ENCODE measurements at regions not wholly inside any gene's neighbourhood (a gene's known extent, or its start where the extent isn't known, plus 50 kb on each side); places are given as distances from the start of the nearest gene placed in this dataset.

- no peak for DNase-seq (ENCODE audit: low spot score)
Measured at GRCh38 chr17:71919896-71920295, 200.9 kb upstream of the SOX9 start.

- DNase-seq (ENCODE audit: low spot score), result no peak
Measured at GRCh38 chr17:71921796-71922195, 199.0 kb upstream of the SOX9 start.

GRCh38 chr17:71922439-71922838 is 198.4 kb upstream of the SOX9 start:
- no peak for DNase-seq (ENCODE audit: low spot score)

- DNase-seq (ENCODE audit: low spot score), result no peak
Measured at GRCh38 chr17:71926746-71927398, 193.9 kb upstream of the SOX9 start.

- DNase-seq (ENCODE audit: low spot score), result no peak
Measured at GRCh38 chr17:71933306-71933705, 187.5 kb upstream of the SOX9 start.

- no peak for DNase-seq (ENCODE audit: low spot score)
Measured at GRCh38 chr17:71934520-71934919, 186.3 kb upstream of the SOX9 start.

GRCh38 chr17:71935341-71935740 is 185.5 kb upstream of the SOX9 start:
- DNase-seq (ENCODE audit: low spot score), result no peak

- no peak for DNase-seq (ENCODE audit: low spot score)
Measured at GRCh38 chr17:71936977-71937376, 183.8 kb upstream of the SOX9 start.

- DNase-seq (ENCODE audit: low spot score), result no peak
Measured at GRCh38 chr17:71937914-71938313, 182.9 kb upstream of the SOX9 start.

- DNase-seq (ENCODE audit: low spot score), result no peak
Measured at GRCh38 chr17:71938340-71939010, 182.3 kb upstream of the SOX9 start.

GRCh38 chr17:71941920-71942319 is 178.9 kb upstream of the SOX9 start:
- DNase-seq (ENCODE audit: low spot score), result no peak

GRCh38 chr17:71942626-71943025 is 178.2 kb upstream of the SOX9 start:
- DNase-seq (ENCODE audit: low spot score), result peak; percentile 49

GRCh38 chr17:71948703-71949422 is 172.0 kb upstream of the SOX9 start:
- no peak for DNase-seq (ENCODE audit: low spot score)

GRCh38 chr17:71959154-71959553 is 161.7 kb upstream of the SOX9 start:
- DNase-seq (ENCODE audit: low spot score), result no peak

GRCh38 chr17:71963351-71963750 is 157.5 kb upstream of the SOX9 start:
- DNase-seq (ENCODE audit: low spot score), result no peak

- DNase-seq (ENCODE audit: low spot score), result peak; percentile 32
Measured at GRCh38 chr17:71963791-71964190, 157.0 kb upstream of the SOX9 start.

GRCh38 chr17:71964559-71964958 is 156.3 kb upstream of the SOX9 start:
- DNase-seq (ENCODE audit: low spot score), result no peak

- DNase-seq (ENCODE audit: low spot score), result no peak
Measured at GRCh38 chr17:71966055-71966454, 154.8 kb upstream of the SOX9 start.

GRCh38 chr17:71966459-71967313 is 154.1 kb upstream of the SOX9 start:
- no peak for DNase-seq (ENCODE audit: low spot score)

GRCh38 chr17:71969500-71969899 is 151.3 kb upstream of the SOX9 start:
- no peak for DNase-seq (ENCODE audit: low spot score)

GRCh38 chr17:71970312-71970711 is 150.5 kb upstream of the SOX9 start:
- no peak for DNase-seq (ENCODE audit: low spot score)

GRCh38 chr17:71974051-71974450 is 146.8 kb upstream of the SOX9 start:
- DNase-seq (ENCODE audit: low spot score), result no peak
